ENCODE measurements at regions not wholly inside any gene's neighbourhood (a gene's known extent, or its start where the extent isn't known, plus 50 kb on each side); places are given as distances from the start of the nearest gene placed in this dataset.
A peak's percentile ranks its signal among the peaks of the same experiment; 100 is the strongest.

DNA sequence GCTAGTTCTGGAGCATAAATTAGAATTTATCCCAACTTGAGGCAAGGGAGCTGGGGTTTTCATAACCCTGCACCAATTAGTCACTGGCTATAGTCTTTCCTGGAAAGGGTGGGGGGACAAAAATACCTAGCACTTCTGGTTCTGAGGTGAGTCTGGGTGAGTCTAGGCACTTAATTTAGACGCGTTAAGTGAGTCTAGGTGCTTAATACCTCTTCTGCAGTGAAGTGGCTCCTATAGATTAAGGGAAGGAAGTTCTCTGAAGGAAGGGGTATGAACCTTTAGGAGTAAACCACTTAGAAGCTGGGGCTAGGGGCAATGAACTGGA is 251.7 kb downstream of the EFCAB11 start:
- TF ChIP-seq CTCF (IDR thresholded peaks at IDR 0.05) = no peak
- Histone ChIP-seq H3K79me2 (ENCODE audit: insufficient read depth, low read length) (no peaks in the 10 kb centered on the region), H3K27me3 (ENCODE audit: control insufficient read depth in 2 of 2, insufficient read depth in 2 of 2, low read length in 2 of 2) (no peaks in the 10 kb centered on the region), H3K4me3 (replicated peaks in 1 of 3; ENCODE audit: low read depth in 2 of 3, low read length in 3 of 3) (no peak overlapping the region), H3K27ac (ENCODE audit: low read depth in 1 of 2, low read length in 2 of 2) (no peak overlapping the region), H4K20me1 (ENCODE audit: insufficient read depth, low read length) (no peaks in the 10 kb centered on the region), H3K4me2 (replicated peaks; ENCODE audit: extremely low read depth, low read length, poor library complexity, severe bottlenecking) (no peak overlapping the region), H3K4me1 (ENCODE audit: control insufficient read depth in 1 of 2, insufficient read depth in 2 of 2, low read length in 2 of 2) (peaks cover 26 to 31% of the 10 kb centered on the region in 2 donors), H3K36me3 (replicated peaks in 1 of 2; ENCODE audit: control insufficient read depth in 1 of 2, insufficient read depth in 2 of 2, low read length in 2 of 2) (no peaks in the 10 kb centered on the region), H3K9ac (ENCODE audit: insufficient read depth, low read length, poor library complexity, severe bottlenecking) (no peak overlapping the region), H2AFZ (ENCODE audit: insufficient read depth, low read depth, low read length, poor library complexity, severe bottlenecking) (no peak overlapping the region), H3K9me3 (replicated peaks in 1 of 2; ENCODE audit: control insufficient read depth in 1 of 2, insufficient read depth in 1 of 2, low read length in 2 of 2) (peaks cover 4 to 5% of the 10 kb centered on the region in 2 donors)
- H3K4me3 Mint-ChIP-seq = no peak overlapping the region
- no peak for DNase-seq
- intact Hi-C loops (cut with micrococcal nuclease) = no loop called here
- peaks cover 0 to 2% (median 0%) of the 10 kb centered on the region in 3 donors for H3K27me3 Mint-ChIP-seq (ENCODE audit: low read depth in 3 of 3)
- H3K27ac Mint-ChIP-seq = peak overlapping the region in 1 of 7 donors; percentile 53
- H3K4me1 Mint-ChIP-seq = peaks cover 30% of the 10 kb centered on the region
- no CpG with 5 or more reads among the region's 2 CpGs for WGBS (ENCODE audit: insufficient coverage)
- no peaks in the 10 kb centered on the region for H3K36me3 Mint-ChIP-seq
- peaks cover 0 to 10% (median 8%) of the 10 kb centered on the region in 7 donors for H3K9me3 Mint-ChIP-seq

GRCh38 chr14:89702073-89702875 is 252.3 kb downstream of the EFCAB11 start:
- no peaks in the 10 kb centered on the region for H3K79me2 ChIP-seq (ENCODE audit: insufficient read depth, low read length)
- peak overlapping the region; percentile 73 to 89 (median 82) for H3K27ac Mint-ChIP-seq
- peak overlapping the region; percentile 86 for H2AFZ ChIP-seq (ENCODE audit: insufficient read depth, low read depth, low read length, poor library complexity, severe bottlenecking)
- no peak for TF ChIP-seq CTCF (IDR thresholded peaks at IDR 0.05)
- peaks cover 30% of the 10 kb centered on the region for H3K4me1 Mint-ChIP-seq
- peaks cover 3 to 10% (median 9%) of the 10 kb centered on the region in 7 donors for H3K9me3 Mint-ChIP-seq
- H3K4me3 Mint-ChIP-seq = peak overlapping the region; percentile 48 to 76
- DNase-seq = no peak
- no peaks in the 10 kb centered on the region for H3K27me3 Mint-ChIP-seq (ENCODE audit: low read depth in 3 of 3)
- H3K4me2 ChIP-seq (replicated peaks; ENCODE audit: extremely low read depth, low read length, poor library complexity, severe bottlenecking) = peak overlapping the region; percentile 89
- H3K4me1 ChIP-seq (ENCODE audit: control insufficient read depth in 1 of 2, insufficient read depth in 2 of 2, low read length in 2 of 2) = peaks cover 26 to 31% of the 10 kb centered on the region in 2 donors
- no peaks in the 10 kb centered on the region for H3K36me3 Mint-ChIP-seq
- H3K4me3 ChIP-seq (replicated peaks in 1 of 3; ENCODE audit: low read depth in 2 of 3, low read length in 3 of 3) = peak overlapping the region; percentile 20 to 50 (median 28)
- H3K36me3 ChIP-seq (replicated peaks in 1 of 2; ENCODE audit: control insufficient read depth in 1 of 2, insufficient read depth in 2 of 2, low read length in 2 of 2) = no peaks in the 10 kb centered on the region
- H3K9me3 ChIP-seq (replicated peaks in 1 of 2; ENCODE audit: control insufficient read depth in 1 of 2, insufficient read depth in 1 of 2, low read length in 2 of 2) = peaks cover 4 to 5% of the 10 kb centered on the region in 2 donors
- H3K9ac ChIP-seq (ENCODE audit: insufficient read depth, low read length, poor library complexity, severe bottlenecking) = peak overlapping the region; percentile 44
- H4K20me1 ChIP-seq (ENCODE audit: insufficient read depth, low read length) = no peaks in the 10 kb centered on the region
- H3K27ac ChIP-seq (ENCODE audit: low read depth in 1 of 2, low read length in 2 of 2) = peak overlapping the region; percentile 42 to 69
- WGBS (ENCODE audit: insufficient coverage) = no CpG with 5 or more reads among the region's 6 CpGs
- intact Hi-C loops (cut with micrococcal nuclease) = no loop called here
- no peaks in the 10 kb centered on the region for H3K27me3 ChIP-seq (ENCODE audit: control insufficient read depth in 2 of 2, insufficient read depth in 2 of 2, low read length in 2 of 2)
